Lower lobe of right lung (tissue), 2 donors: ENCODE measurements at regions not wholly inside any gene's neighbourhood (a gene's known extent, or its start where the extent isn't known, plus 50 kb on each side); places are given as distances from the start of the nearest gene placed in this dataset.
"Not testable (repeated sequence)": the region's sequence is repeated elsewhere in the genome, so short reads cannot be mapped to it uniquely, and the experiment has no call there.

Source experiments
- ATAC-seq, 2 donors: fragments of 200-7000 bp; cut with Tn5 transposase; one replicate each; pipeline ENCODE4 v1.9.1; 2020 to 2022; ENCODE audit warnings: mild to moderate bottlenecking in 2 of 2, moderate library complexity in 2 of 2
- DNase-seq: peaks from one replicate; pipeline ENCODE4 v3.0.0-alpha.2; 2020
- H3K27ac ChIP-seq: fragments of 200-600 bp; one replicate; pipeline ENCODE4 v1.8.0; 2022
- H3K27me3 ChIP-seq: fragments of 200-600 bp; one replicate; pipeline ENCODE4 v1.8.0; 2022; ENCODE audit warnings: low read depth
- H3K36me3 ChIP-seq: fragments of 200-600 bp; one replicate; pipeline ENCODE4 v1.8.0; 2022; ENCODE audit warnings: mild to moderate bottlenecking
- H3K4me1 ChIP-seq: fragments of 200-600 bp; one replicate; pipeline ENCODE4 v1.8.0; 2022
- H3K4me3 ChIP-seq: fragments of 200-600 bp; one replicate; pipeline ENCODE4 v1.8.0; 2022; ENCODE audit warnings: mild to moderate bottlenecking
- H3K9me3 ChIP-seq: fragments of 200-600 bp; one replicate; pipeline ENCODE4 v1.8.0; 2022
- CTCF ChIP-seq: fragments of 200-600 bp; IDR thresholded peaks from one replicate; pipeline ENCODE4 v1.8.0; 2022; ENCODE audit warnings: antibody characterized with exemption, mild to moderate bottlenecking
- intact Hi-C: fragments of 100-400 bp; cut with DNase I; formaldehyde crosslinking; loops from one replicate; pipeline ENCODE4 v1.11.0; 2022
- donor health status: DM: no; HTN: yes; CAD: no; lungs with severe emphysema.

GRCh38 chr12:46538976-46539375, 166.4 kb upstream of the SLC38A2 start:
- intact Hi-C loops: no loop called here
- no peak overlapping the region for H3K27ac ChIP-seq
- no peak for DNase-seq
- H3K27me3 ChIP-seq: no peaks in the 10 kb centered on the region
- ATAC-seq: no peak
- no peak for TF ChIP-seq CTCF
- no peak overlapping the region for H3K4me3 ChIP-seq
- no peaks in the 10 kb centered on the region for H3K9me3 ChIP-seq
- no peaks in the 10 kb centered on the region for H3K36me3 ChIP-seq
- H3K4me1 ChIP-seq: peaks cover 1% of the 10 kb centered on the region

GRCh38 chr12:46537387-46537955, 164.9 kb upstream of the SLC38A2 start:
- Histone ChIP-seq H3K27me3 (no peaks in the 10 kb centered on the region), H3K4me1 (peaks cover 4% of the 10 kb centered on the region), H3K9me3 (no peaks in the 10 kb centered on the region), H3K4me3 (no peak overlapping the region), H3K36me3 (no peaks in the 10 kb centered on the region), H3K27ac (no peak overlapping the region)
- intact Hi-C loops: no loop called here
- ATAC-seq (no peak), DNase-seq (no peak)
- TF ChIP-seq CTCF: no peak

GRCh38 chr12:46536316-46536715, 163.7 kb upstream of the SLC38A2 start:
- H3K4me1 ChIP-seq, intact Hi-C loops, H3K4me3 ChIP-seq, H3K9me3 ChIP-seq, H3K27ac ChIP-seq, H3K36me3 ChIP-seq, H3K27me3 ChIP-seq, DNase-seq: not testable (repeated sequence)
- peak in 1 of 2 donors; percentile 52 for ATAC-seq

GRCh38 chr12:46535907-46536306, 163.3 kb upstream of the SLC38A2 start:
- Histone ChIP-seq H3K4me1 (peaks cover 4% of the 10 kb centered on the region), H3K27me3 (no peaks in the 10 kb centered on the region), H3K27ac (no peak overlapping the region), H3K4me3 (no peak overlapping the region), H3K36me3 (no peaks in the 10 kb centered on the region), H3K9me3 (no peaks in the 10 kb centered on the region)
- ATAC-seq (no peak), DNase-seq (no peak)
- intact Hi-C loops: no loop called here
- no peak for TF ChIP-seq CTCF

- Histone ChIP-seq H3K4me3 (no peak overlapping the region), H3K27ac (no peak overlapping the region), H3K27me3 (no peaks in the 10 kb centered on the region), H3K36me3 (no peaks in the 10 kb centered on the region), H3K9me3 (no peaks in the 10 kb centered on the region), H3K4me1 (peaks cover 4% of the 10 kb centered on the region)
- intact Hi-C loops: no loop called here
- no peak for TF ChIP-seq CTCF
- no peak for ATAC-seq
- DNase-seq: no peak
Observed at GRCh38 chr12:46535376-46535775, 162.8 kb upstream of the SLC38A2 start.

GRCh38 chr12:46534327-46534840, 161.8 kb upstream of the SLC38A2 start:
- H3K4me3 ChIP-seq: no peak overlapping the region
- H3K36me3 ChIP-seq: no peaks in the 10 kb centered on the region
- TF ChIP-seq CTCF: no peak
- H3K4me1 ChIP-seq: peaks cover 4% of the 10 kb centered on the region
- no peak overlapping the region for H3K27ac ChIP-seq
- no peaks in the 10 kb centered on the region for H3K9me3 ChIP-seq
- ATAC-seq: no peak
- intact Hi-C loops: no loop called here
- DNase-seq: no peak
- H3K27me3 ChIP-seq: no peaks in the 10 kb centered on the region
